Smooth muscle cell (in vitro differentiated cells): ENCODE measurements at regions not wholly inside any gene's neighbourhood (a gene's known extent, or its start where the extent isn't known, plus 50 kb on each side); places are given as distances from the start of the nearest gene placed in this dataset.
A peak's percentile ranks its signal among the peaks of the same experiment; 100 is the strongest.

Experiments
- DNase-seq: peaks from one replicate; lab custom pipeline; 2025; ENCODE audit not compliant: unreplicated experiment; lab: John Stamatoyannopoulos, UW
- H2AFZ ChIP-seq: fragments of 200-600 bp; sonication (generic); 2 replicates; pipeline ENCODE4 v1.6.0; 2016; ENCODE audit warnings: antibody characterized with exemption, low read depth, mild to moderate bottlenecking
- H3F3A ChIP-seq: fragments of 200-600 bp; sonication (generic); 2 replicates; pipeline ENCODE4 v1.6.0; 2017; ENCODE audit warnings: antibody characterized with exemption, low read depth
- H3K27ac ChIP-seq: fragments of 200-600 bp; sonication (generic); 2 replicates; pipeline ENCODE4 v1.5.1; 2016; ENCODE audit warnings: low read depth, mild to moderate bottlenecking
- H3K27me3 ChIP-seq: fragments of 200-600 bp; sonication (generic); 2 replicates; pipeline ENCODE4 v1.6.1; 2016; ENCODE audit warnings: low read depth, mild to moderate bottlenecking
- H3K36me3 ChIP-seq: fragments of 200-600 bp; sonication (generic); 2 replicates; pipeline ENCODE4 v1.5.1; 2016; ENCODE audit warnings: low read depth
- H3K4me1 ChIP-seq: fragments of 200-600 bp; sonication (generic); 2 replicates; pipeline ENCODE4 v1.5.1; 2016; ENCODE audit warnings: low read depth
- H3K4me2 ChIP-seq: fragments of 200-600 bp; sonication (generic); 2 replicates; pipeline ENCODE4 v1.6.0; 2016; ENCODE audit warnings: mild to moderate bottlenecking
- H3K4me3 ChIP-seq: fragments of 200-600 bp; sonication (generic); 2 replicates; pipeline ENCODE4 v1.5.1; 2016; ENCODE audit warnings: mild to moderate bottlenecking
- H3K79me2 ChIP-seq: fragments of 200-600 bp; sonication (generic); 2 replicates; pipeline ENCODE4 v1.6.0; 2016; ENCODE audit warnings: low read depth, mild to moderate bottlenecking
- H3K9ac ChIP-seq: fragments of 200-600 bp; sonication (generic); 2 replicates; pipeline ENCODE4 v1.6.0; 2016; ENCODE audit warnings: low read depth
- H3K9me3 ChIP-seq: fragments of 200-600 bp; sonication (generic); replicated peaks from 2 replicates; pipeline ENCODE4 v1.5.1; 2016; ENCODE audit warnings: low read depth
- H4K20me1 ChIP-seq: fragments of 200-600 bp; sonication (generic); 2 replicates; pipeline ENCODE4 v1.6.0; 2016; ENCODE audit warnings: low read depth
- CTCF ChIP-seq: fragments of 200-600 bp; sonication (generic); IDR thresholded peaks from 2 replicates; pipeline ENCODE4 v1.5.1; 2017; ENCODE audit warnings: borderline replicate concordance, mild to moderate bottlenecking, antibody characterized with exemption; ENCODE audit not compliant: insufficient read depth, poor library complexity, severe bottlenecking
- WGBS: methylation state at CpG from one replicate; pipeline ENCODE4 v1.1.7; 2016; ENCODE audit warnings: low lambda C conversion rate; 5-methylcytosine and 5-hydroxymethylcytosine counted together

- Histone ChIP-seq H3K36me3 (no peaks in the 10 kb centered on the region), H3K27me3 (peaks cover 8% of the 10 kb centered on the region), H4K20me1 (no peaks in the 10 kb centered on the region), H3F3A (no peaks in the 10 kb centered on the region), H3K4me2 (no peak overlapping the region), H3K9me3 (no peaks in the 10 kb centered on the region), H2AFZ (no peak overlapping the region), H3K9ac (no peak overlapping the region), H3K27ac (no peak overlapping the region), H3K4me3 (no peak overlapping the region), H3K79me2 (no peaks in the 10 kb centered on the region), H3K4me1 (no peaks in the 10 kb centered on the region)
- no peak for TF ChIP-seq CTCF
- no peak for DNase-seq
- 78% methylated on average over 9 of the region's 9 CpGs for WGBS
These were observed 960.9 kb upstream of the FAT3 start for GRCh38 chr11:91263496-91264365.

GRCh38 chr11:91261513-91261912 lies 963.1 kb upstream of the FAT3 start:
- Histone ChIP-seq H3K4me2 (no peak overlapping the region), H4K20me1 (no peaks in the 10 kb centered on the region), H3K79me2 (no peaks in the 10 kb centered on the region)

GRCh38 chr11:91258876-91259275 lies 965.7 kb upstream of the FAT3 start:
- Histone ChIP-seq H2AFZ (no peak overlapping the region), H3K79me2 (no peaks in the 10 kb centered on the region), H3K27ac (no peak overlapping the region), H4K20me1 (no peaks in the 10 kb centered on the region), H3K9me3 (no peaks in the 10 kb centered on the region), H3K4me3 (no peak overlapping the region), H3F3A (no peaks in the 10 kb centered on the region), H3K36me3 (no peaks in the 10 kb centered on the region), H3K4me2 (no peak overlapping the region), H3K4me1 (no peaks in the 10 kb centered on the region), H3K27me3 (peaks cover 4% of the 10 kb centered on the region), H3K9ac (no peak overlapping the region)
- no peak for DNase-seq
- no peak for TF ChIP-seq CTCF
- WGBS, result 56% methylated on average over 1 of the region's 1 CpG

More at GRCh38 chr11:91261513-91261912, 963.1 kb upstream of the FAT3 start:
- no peak overlapping the region for H3K9ac ChIP-seq
- H3K36me3 ChIP-seq, result no peaks in the 10 kb centered on the region
- no peak overlapping the region for H3K4me3 ChIP-seq
- peaks cover 8% of the 10 kb centered on the region for H3K27me3 ChIP-seq
- H2AFZ ChIP-seq, result no peak overlapping the region
- peak; percentile 10 for TF ChIP-seq CTCF
- 41% methylated on average over 5 of the region's 5 CpGs for WGBS
- H3K27ac ChIP-seq, result no peak overlapping the region
- H3K4me1 ChIP-seq, result no peaks in the 10 kb centered on the region
- H3F3A ChIP-seq, result no peaks in the 10 kb centered on the region
- no peak for DNase-seq
- H3K9me3 ChIP-seq, result no peaks in the 10 kb centered on the region

GRCh38 chr11:91257667-91258066 lies 967.0 kb upstream of the FAT3 start:
- 83% methylated on average over 1 of the region's 1 CpG for WGBS
- H3K4me3 ChIP-seq, result no peak overlapping the region
- no peak for DNase-seq
- H3K36me3 ChIP-seq, result no peaks in the 10 kb centered on the region
- no peaks in the 10 kb centered on the region for H3K4me1 ChIP-seq
- no peak overlapping the region for H3K9ac ChIP-seq
- no peaks in the 10 kb centered on the region for H3K9me3 ChIP-seq
- no peak overlapping the region for H3K27ac ChIP-seq
- H3K27me3 ChIP-seq, result no peaks in the 10 kb centered on the region
- no peaks in the 10 kb centered on the region for H4K20me1 ChIP-seq
- TF ChIP-seq CTCF, result no peak
- H3K79me2 ChIP-seq, result no peaks in the 10 kb centered on the region
- no peak overlapping the region for H2AFZ ChIP-seq
- H3F3A ChIP-seq, result no peaks in the 10 kb centered on the region
- H3K4me2 ChIP-seq, result no peak overlapping the region
